OCI-LY1 (cell line): ENCODE measurements at regions not wholly inside any gene's neighbourhood (a gene's known extent, or its start where the extent isn't known, plus 50 kb on each side); places are given as distances from the start of the nearest gene placed in this dataset.
"Not testable (repeated sequence)": the region's sequence is repeated elsewhere in the genome, so short reads cannot be mapped to it uniquely, and the experiment has no call there.

Experiments used
- CTCF ChIP-seq: fragments of 200-600 bp; sonication (generic), shearing (Covaris generic); IDR thresholded peaks from 2 replicates; pipeline ENCODE4 v1.5.1; 2017; ENCODE audit warnings: mild to moderate bottlenecking, antibody characterized with exemption, low read length, moderate library complexity, mixed read lengths
- EZH2 ChIP-seq: fragments of 200-600 bp; sonication (generic), shearing (Covaris generic); IDR thresholded peaks from 2 replicates; pipeline ENCODE4 v1.8.0; 2017; ENCODE audit warnings: borderline replicate concordance, mixed run types, mild to moderate bottlenecking, antibody characterized with exemption, low read length, moderate library complexity, mixed read lengths

DNA sequence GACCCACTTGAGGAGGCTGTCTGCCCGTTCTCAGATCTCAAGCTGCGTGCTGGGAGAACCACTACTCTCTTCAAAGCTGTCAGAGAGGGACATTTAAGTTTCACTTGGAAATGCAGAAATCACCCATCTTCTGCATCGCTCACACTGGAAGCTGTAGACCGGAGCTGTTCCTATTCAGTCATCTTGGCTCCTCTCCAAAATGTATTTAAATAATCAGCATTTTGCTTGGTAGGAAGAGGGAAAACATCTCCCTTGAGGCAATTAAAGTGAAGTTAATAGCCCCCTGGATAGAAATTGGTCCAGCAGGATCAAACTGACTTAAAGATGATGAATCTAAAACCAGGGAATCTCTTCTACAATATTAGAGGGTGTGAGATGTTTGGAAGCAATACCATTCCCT, 151.7 kb downstream of the CSNK2A3 start:
- not testable (repeated sequence) for TF ChIP-seq CTCF, EZH2
